GM12878 (cell line): ENCODE measurements at regions not wholly inside any gene's neighbourhood (a gene's known extent, or its start where the extent isn't known, plus 50 kb on each side); places are given as distances from the start of the nearest gene placed in this dataset.

Source experiments
- ATAC-seq: fragments of 200-7000 bp; cut with Tn5 transposase; 3 replicates; pipeline ENCODE4 v1.9.1; 2020; ENCODE audit warnings: mild to moderate bottlenecking, moderate library complexity
- BruUV-seq: library from RNA; stranded (reverse); fragments of 400-500 nt; replicated peaks from 2 replicates; lab custom pipeline; 2021; lab: Mats Ljungman, UMichigan
- CTCF ChIA-PET: fragments of 300-600 bp; sonication (Branson Sonifier 250); formaldehyde crosslinking; extraction: SDS; loops from one replicate; lab custom pipeline; 2021; ENCODE audit warnings: inconsistent platforms; lab: Yijun Ruan, JAX
- POLR2A ChIA-PET: fragments of 350-600 bp; formaldehyde crosslinking; extraction: SDS; loops from one replicate; lab custom pipeline; 2021; ENCODE audit warnings: inconsistent platforms; lab: Charles Lee
- RAD21 ChIA-PET: fragments of 300-600 bp; sonication (Branson Sonifier 250); formaldehyde crosslinking; loops from one replicate; lab custom pipeline; 2023; ENCODE audit warnings: antibody characterized with exemption; ENCODE audit not compliant: unreplicated experiment; lab: Charles Lee
- SMC1A ChIA-PET: fragments of 300-600 bp; sonication (Branson Sonifier 250); formaldehyde crosslinking; loops from one replicate; lab custom pipeline; 2023; ENCODE audit not compliant: unreplicated experiment, uncharacterized antibody; lab: Charles Lee
- DNase-seq: peaks from one replicate; pipeline ENCODE4 v3.0.0-alpha.2; 2011; ENCODE audit warnings: low read depth, low spot score
- FAIRE-seq: peaks from 3 replicates; lab custom pipeline; 2011; peaks lifted over from hg19 to GRCh38; lab: Jason Lieb, UNC
- H2AFZ ChIP-seq: 2 replicates; pipeline ENCODE4 v1.6.0; 2011; ENCODE audit warnings: low read depth, low read length, control low read depth; ENCODE audit not compliant: control insufficient read depth
- H3K27ac ChIP-seq: 2 replicates; pipeline ENCODE4 v1.5.1; 2011; ENCODE audit warnings: control low read depth; ENCODE audit not compliant: control insufficient read depth, insufficient read depth
- H3K27me3 ChIP-seq, 2 experiments: replicated peaks in 1 of 2; 2 replicates each; pipeline versions ENCODE4 v1.6.0 to v1.6.1; 2011; ENCODE audit warnings: low read length in 1 of 2; ENCODE audit not compliant: control insufficient read depth in 2 of 2, insufficient read depth in 2 of 2
- H3K36me3 ChIP-seq, 2 experiments: 2 replicates each; pipeline ENCODE4 v1.5.1; 2011; ENCODE audit warnings: low read length in 1 of 2; ENCODE audit not compliant: control insufficient read depth in 2 of 2, insufficient read depth in 2 of 2
- H3K4me1 ChIP-seq: 2 replicates; pipeline ENCODE4 v1.6.1; 2011; ENCODE audit warnings: mild to moderate bottlenecking, low read length, moderate library complexity, mixed read lengths; ENCODE audit not compliant: control insufficient read depth, insufficient read depth
- H3K4me2 ChIP-seq: 2 replicates; pipeline ENCODE4 v1.6.0; 2011; ENCODE audit warnings: control low read depth; ENCODE audit not compliant: control insufficient read depth, insufficient read depth
- H3K4me3 ChIP-seq: fragments of 200-600 bp; sonication (generic); 2 replicates; pipeline ENCODE4 v1.5.1; 2016
- H3K79me2 ChIP-seq: 2 replicates; pipeline ENCODE4 v1.6.0; 2011; ENCODE audit warnings: low read length; ENCODE audit not compliant: control insufficient read depth, insufficient read depth
- H3K9ac ChIP-seq: 2 replicates; pipeline ENCODE4 v1.8.0; 2011; ENCODE audit warnings: low read length, control low read depth, mixed read lengths; ENCODE audit not compliant: control insufficient read depth, insufficient read depth
- H3K9me3 ChIP-seq: replicated peaks from 3 replicates; pipeline ENCODE4 v1.5.1; 2011; ENCODE audit warnings: mild to moderate bottlenecking, low read length; ENCODE audit not compliant: control insufficient read depth, insufficient read depth
- H4K20me1 ChIP-seq: 2 replicates; pipeline ENCODE4 v1.6.0; 2011; ENCODE audit not compliant: control insufficient read depth, insufficient read depth
- CBX5 ChIP-seq: sonication (generic); IDR thresholded peaks from 2 replicates; pipeline ENCODE4 v1.6.1; 2016; ENCODE audit warnings: low read depth, moderate library complexity, mild to moderate bottlenecking, inconsistent platforms
- CHD1 ChIP-seq: IDR thresholded peaks from 2 replicates; pipeline ENCODE4 v1.6.1; 2012; ENCODE audit warnings: low read depth, low read length, improper control_type of control experiment
- EP300 ChIP-seq, 2 experiments: fragments of 150-350 bp in 1 of 2; IDR thresholded peaks; 2 replicates each; pipeline ENCODE4 v1.6.1; 2011 to 2012; ENCODE audit warnings: low read depth in 2 of 2, low read length in 2 of 2, borderline replicate concordance in 1 of 2, improper control_type of control experiment in 1 of 2, inconsistent platforms in 1 of 2; ENCODE audit not compliant: control insufficient read depth in 1 of 2
- HDAC6 ChIP-seq: fragments of 200-600 bp; sonication (generic); IDR thresholded peaks from one replicate; pipeline ENCODE4 v1.8.0; 2017; ENCODE audit warnings: antibody characterized with exemption; ENCODE audit not compliant: unreplicated experiment
- IKZF2 ChIP-seq, 2 experiments: fragments of 450-650 bp; IDR thresholded peaks; 2 replicates each; pipeline ENCODE4 v1.6.1; 2017; ENCODE audit warnings: mild to moderate bottlenecking in 2 of 2, moderate library complexity in 2 of 2
- JUND ChIP-seq: IDR thresholded peaks from 2 replicates; pipeline ENCODE4 v1.6.1; 2012; ENCODE audit warnings: low read depth, mild to moderate bottlenecking, low read length, improper control_type of control experiment, moderate library complexity
- KAT2A ChIP-seq: conservative IDR thresholded peaks from 2 replicates; pipeline ENCODE4 v1.6.1; 2011; ENCODE audit warnings: low read depth, low read length; ENCODE audit not compliant: control insufficient read depth
- PAX5 ChIP-seq: IDR thresholded peaks from 2 replicates; pipeline ENCODE4 v1.6.1; 2011; ENCODE audit warnings: low read depth, low read length, borderline replicate concordance
- POLR2AphosphoS5 ChIP-seq: IDR thresholded peaks from 2 replicates; pipeline ENCODE4 v1.6.1; 2011; ENCODE audit warnings: mild to moderate bottlenecking, low read length, inconsistent platforms
- SMAD5 ChIP-seq: IDR thresholded peaks from 2 replicates; pipeline ENCODE4 v1.6.1; 2016; ENCODE audit warnings: antibody characterized with exemption, low read depth
- STAT1 ChIP-seq: fragments of 450-650 bp; conservative IDR thresholded peaks from 2 replicates; pipeline ENCODE4 v1.6.1; 2014; ENCODE audit warnings: antibody characterized with exemption, mild to moderate bottlenecking
- WGBS: methylation state at CpG from one replicate; pipeline ENCODE4 v1.1.6; 2016; ENCODE audit warnings: low lambda C conversion rate; ENCODE audit not compliant: insufficient replicate concordance, insufficient coverage; ENCODE audit errors: missing lambda C conversion rate; 5-methylcytosine and 5-hydroxymethylcytosine counted together
- in situ Hi-C: fragments of 300-500 bp; cut with MboI; formaldehyde crosslinking; loops from 9 replicates; pipeline ENCODE4 v1.14.3; 2018; ENCODE audit warnings: mixed read lengths
- intact Hi-C: fragments of 100-400 bp; cut with micrococcal nuclease; formaldehyde crosslinking; loops from one replicate; pipeline ENCODE4 v1.14.2; 2022; ENCODE audit not compliant: unreplicated experiment
- TF ChIP-seq, protein P1 (sequence below): fragments of 450-650 bp; IDR thresholded peaks from 2 replicates; pipeline ENCODE4 v1.6.1; 2017; ENCODE audit warnings: mild to moderate bottlenecking, low read depth, inconsistent platforms; ENCODE audit not compliant: poor library complexity, severe bottlenecking

DNA sequence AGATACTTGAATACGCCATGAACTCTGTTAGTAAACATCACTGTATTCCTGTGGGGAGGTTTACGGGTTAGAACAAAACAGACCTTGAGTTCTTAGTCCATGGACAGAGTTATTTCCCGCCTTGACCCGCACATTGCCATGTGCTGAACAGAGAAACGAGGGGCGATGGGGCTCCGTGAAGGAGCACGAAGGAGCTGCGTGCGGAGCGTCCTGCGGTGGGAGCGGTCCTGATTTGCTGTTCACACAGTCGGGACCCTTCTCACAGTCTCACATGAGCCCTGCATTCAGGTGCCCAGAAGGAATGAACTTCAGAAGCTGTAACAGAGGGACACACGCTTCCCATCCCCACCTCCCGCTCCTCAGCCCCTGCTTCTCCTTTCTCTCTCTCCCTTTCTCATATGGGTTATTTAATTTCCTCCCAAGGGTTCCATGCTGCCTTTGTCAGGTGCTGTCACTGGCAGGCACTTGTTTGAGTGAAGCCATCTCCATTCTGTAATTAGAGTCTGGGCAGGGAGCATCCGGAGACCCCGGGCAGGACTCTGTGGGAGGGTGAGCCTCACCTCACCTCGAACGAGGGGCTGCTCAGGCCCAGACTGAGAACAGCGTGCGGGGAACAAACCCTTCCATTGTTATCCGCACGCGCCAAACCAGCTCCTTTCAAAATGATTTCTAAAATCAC is 76.9 kb downstream of the TEX29 start:
- POLR2A ChIA-PET: no interaction called here
- SMC1A ChIA-PET: no interaction called here
- Histone ChIP-seq H3K4me3 (no peak overlapping the region), H3K79me2 (no peaks in the 10 kb centered on the region), H3K27ac (no peak overlapping the region), H4K20me1 (no peaks in the 10 kb centered on the region), H2AFZ (no peak overlapping the region), H3K9ac (no peak overlapping the region), H3K9me3 (no peaks in the 10 kb centered on the region), H3K36me3 (no peaks in the 10 kb centered on the region), H3K4me2 (no peak overlapping the region), H3K4me1 (no peaks in the 10 kb centered on the region), H3K27me3 (no peaks in the 10 kb centered on the region)
- RAD21 ChIA-PET: no interaction called here
- 52% methylated on average over 24 of the region's 25 CpGs for WGBS
- ATAC-seq: no peak
- FAIRE-seq: no peak
- CTCF ChIA-PET: interaction anchor here (1.2 kb wide), 1 partner anchor 330 kb away, joined by 3 read pairs; no protein-coding TSS in a partner anchor
- intact Hi-C loops (no loop called here), in situ Hi-C loops (no loop called here)
- no TSS peak for BruUV-seq
- no peak for TF ChIP-seq POLR2AphosphoS5
- TF ChIP-seq, protein P1, sequence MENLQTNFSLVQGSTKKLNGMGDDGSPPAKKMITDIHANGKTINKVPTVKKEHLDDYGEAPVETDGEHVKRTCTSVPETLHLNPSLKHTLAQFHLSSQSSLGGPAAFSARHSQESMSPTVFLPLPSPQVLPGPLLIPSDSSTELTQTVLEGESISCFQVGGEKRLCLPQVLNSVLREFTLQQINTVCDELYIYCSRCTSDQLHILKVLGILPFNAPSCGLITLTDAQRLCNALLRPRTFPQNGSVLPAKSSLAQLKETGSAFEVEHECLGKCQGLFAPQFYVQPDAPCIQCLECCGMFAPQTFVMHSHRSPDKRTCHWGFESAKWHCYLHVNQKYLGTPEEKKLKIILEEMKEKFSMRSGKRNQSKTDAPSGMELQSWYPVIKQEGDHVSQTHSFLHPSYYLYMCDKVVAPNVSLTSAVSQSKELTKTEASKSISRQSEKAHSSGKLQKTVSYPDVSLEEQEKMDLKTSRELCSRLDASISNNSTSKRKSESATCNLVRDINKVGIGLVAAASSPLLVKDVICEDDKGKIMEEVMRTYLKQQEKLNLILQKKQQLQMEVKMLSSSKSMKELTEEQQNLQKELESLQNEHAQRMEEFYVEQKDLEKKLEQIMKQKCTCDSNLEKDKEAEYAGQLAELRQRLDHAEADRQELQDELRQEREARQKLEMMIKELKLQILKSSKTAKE: no peak
- TF ChIP-seq CBX5: no peak
- no peak for TF ChIP-seq EP300 (IDR thresholded peaks at IDR 0.05; ENCODE audit: borderline replicate concordance in 1 of 2, control insufficient read depth in 1 of 2, low read depth in 2 of 2, low read length in 2 of 2)
- no peak for TF ChIP-seq PAX5
- no peak for TF ChIP-seq CHD1
- TF ChIP-seq STAT1: no peak
- TF ChIP-seq SMAD5: no peak
- no peak for TF ChIP-seq IKZF2 (IDR thresholded peaks at IDR 0.05)
- no peak for TF ChIP-seq KAT2A
- TF ChIP-seq JUND: no peak
- no peak for TF ChIP-seq HDAC6
- no peak for DNase-seq
